ENCODE measurements at regions not wholly inside any gene's neighbourhood (a gene's known extent, or its start where the extent isn't known, plus 50 kb on each side); places are given as distances from the start of the nearest gene placed in this dataset.

GRCh38 chr2:38474715-38475566, 97.9 kb upstream of the ATL2 start:
- no peak for ATAC-seq
- Histone ChIP-seq H3K36me3 (no peaks in the 10 kb centered on the region), H3K27me3 (no peaks in the 10 kb centered on the region), H3K4me3 (no peak overlapping the region), H3K4me1 (peaks cover 0 to 11% of the 10 kb centered on the region in 2 donors), H3K27ac (no peak overlapping the region), H3K9me3 (no peaks in the 10 kb centered on the region)
- TF ChIP-seq CTCF (IDR thresholded peaks at IDR 0.05) = no peak
- intact Hi-C loops (cut with DNase I) = no loop called here
- DNase-seq = no peak

GRCh38 chr2:38474021-38474456, 97.0 kb upstream of the ATL2 start:
- TF ChIP-seq CTCF (IDR thresholded peaks at IDR 0.05) = no peak
- DNase-seq = no peak

GRCh38 chr2:38473333-38474005, 96.4 kb upstream of the ATL2 start:
- intact Hi-C loops (cut with DNase I) = no loop called here
- no peak overlapping the region for H3K27ac ChIP-seq
- H3K27me3 ChIP-seq = no peaks in the 10 kb centered on the region
- no peak overlapping the region for H3K4me3 ChIP-seq
- DNase-seq (no peak), ATAC-seq (no peak)
- no peak for TF ChIP-seq CTCF (IDR thresholded peaks at IDR 0.05)
- H3K4me1 ChIP-seq = peaks cover 0 to 11% of the 10 kb centered on the region in 2 donors
- no peaks in the 10 kb centered on the region for H3K36me3 ChIP-seq
- no peaks in the 10 kb centered on the region for H3K9me3 ChIP-seq

More at GRCh38 chr2:38474021-38474456, 97.0 kb upstream of the ATL2 start:
- no peak for ATAC-seq
- intact Hi-C loops (cut with DNase I) = no loop called here
- no peak overlapping the region for H3K27ac ChIP-seq
- H3K4me3 ChIP-seq = no peak overlapping the region
- no peaks in the 10 kb centered on the region for H3K27me3 ChIP-seq
- peaks cover 0 to 11% of the 10 kb centered on the region in 2 donors for H3K4me1 ChIP-seq
- no peaks in the 10 kb centered on the region for H3K36me3 ChIP-seq
- H3K9me3 ChIP-seq = no peaks in the 10 kb centered on the region

DNA sequence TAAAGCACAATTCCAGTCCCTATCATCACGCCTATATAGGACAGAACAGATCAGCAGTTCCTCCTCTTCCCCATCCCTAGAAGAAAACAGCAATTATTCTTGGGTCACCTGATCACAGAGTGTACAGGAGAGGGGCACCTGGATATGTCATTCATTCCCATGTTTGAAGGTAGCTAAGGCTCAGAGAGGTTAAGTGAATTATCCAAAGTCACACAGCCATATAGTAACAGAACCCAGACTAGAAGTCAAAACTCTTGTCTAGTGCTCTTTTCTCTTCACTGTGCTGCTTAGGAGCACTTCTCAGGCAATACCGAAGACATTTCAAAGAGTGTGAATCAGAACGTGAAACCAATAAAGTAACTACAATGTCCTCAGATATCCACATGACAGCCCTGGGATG, 93.0 kb upstream of the ATL2 start:
- Histone ChIP-seq H3K27me3 (no peaks in the 10 kb centered on the region), H3K36me3 (no peaks in the 10 kb centered on the region), H3K9me3 (no peaks in the 10 kb centered on the region), H3K4me1 (peaks cover 0 to 11% of the 10 kb centered on the region in 2 donors), H3K27ac (no peak overlapping the region), H3K4me3 (no peak overlapping the region)
- TF ChIP-seq CTCF (IDR thresholded peaks at IDR 0.05) = no peak
- intact Hi-C loops (cut with DNase I) = no loop called here
- no peak for DNase-seq
- no peak for ATAC-seq

- Histone ChIP-seq H3K4me3 (no peak overlapping the region), H3K27me3 (no peaks in the 10 kb centered on the region), H3K36me3 (no peaks in the 10 kb centered on the region), H3K4me1 (no peaks in the 10 kb centered on the region), H3K9me3 (no peaks in the 10 kb centered on the region), H3K27ac (no peak overlapping the region)
- DNase-seq = no peak
- TF ChIP-seq CTCF (IDR thresholded peaks at IDR 0.05) = no peak
- ATAC-seq = no peak
- intact Hi-C loops (cut with DNase I) = no loop called here
These were observed 90.8 kb upstream of the ATL2 start for GRCh38 chr2:38467768-38468455.

Measured in left lung (tissue), 4 donors.